NCI-H82 (cell line): ENCODE measurements at regions not wholly inside any gene's neighbourhood (a gene's known extent, or its start where the extent isn't known, plus 50 kb on each side); places are given as distances from the start of the nearest gene placed in this dataset.

ENCODE experiments used
- DNase-seq: peaks from one replicate; lab custom pipeline; 2025; lab: John Stamatoyannopoulos, UW

DNA sequence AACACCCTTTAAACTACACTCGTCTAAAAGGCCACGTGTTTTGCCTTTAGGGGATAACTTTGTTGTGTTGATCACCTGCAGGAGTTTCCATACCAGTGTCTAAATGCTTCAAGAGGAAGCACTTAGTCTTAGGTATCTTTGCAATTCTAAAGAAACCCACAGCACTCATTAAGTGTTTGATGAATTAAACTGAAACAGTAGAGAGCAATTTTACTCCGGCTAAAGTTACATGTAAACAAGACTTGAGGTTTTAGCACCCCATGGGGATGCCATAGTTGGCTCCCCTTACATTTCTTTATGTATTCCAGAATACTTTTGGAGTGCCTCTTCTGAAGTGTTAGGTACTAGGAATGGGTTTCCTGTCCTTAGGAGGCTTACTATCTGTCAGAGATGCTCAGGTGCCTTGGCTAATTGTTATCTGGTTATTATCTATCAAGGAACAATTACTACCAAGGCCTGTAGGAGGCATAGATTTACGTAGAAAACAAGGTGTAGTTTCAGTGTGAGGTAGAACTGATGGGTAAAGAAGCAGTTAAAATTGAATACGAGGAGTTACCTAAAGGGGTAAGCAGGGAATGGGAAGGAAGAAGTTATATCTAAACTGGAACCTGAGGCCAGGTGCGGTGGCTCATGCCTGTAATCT is 176.8 kb upstream of the SAMSN1 start:
- DNase-seq, result no peak

- DNase-seq, result no peak
Measured at GRCh38 chr21:14720237-14720636, 174.1 kb upstream of the SAMSN1 start.

GRCh38 chr21:14718951-14719350 is 172.8 kb upstream of the SAMSN1 start:
- no peak for DNase-seq

DNA sequence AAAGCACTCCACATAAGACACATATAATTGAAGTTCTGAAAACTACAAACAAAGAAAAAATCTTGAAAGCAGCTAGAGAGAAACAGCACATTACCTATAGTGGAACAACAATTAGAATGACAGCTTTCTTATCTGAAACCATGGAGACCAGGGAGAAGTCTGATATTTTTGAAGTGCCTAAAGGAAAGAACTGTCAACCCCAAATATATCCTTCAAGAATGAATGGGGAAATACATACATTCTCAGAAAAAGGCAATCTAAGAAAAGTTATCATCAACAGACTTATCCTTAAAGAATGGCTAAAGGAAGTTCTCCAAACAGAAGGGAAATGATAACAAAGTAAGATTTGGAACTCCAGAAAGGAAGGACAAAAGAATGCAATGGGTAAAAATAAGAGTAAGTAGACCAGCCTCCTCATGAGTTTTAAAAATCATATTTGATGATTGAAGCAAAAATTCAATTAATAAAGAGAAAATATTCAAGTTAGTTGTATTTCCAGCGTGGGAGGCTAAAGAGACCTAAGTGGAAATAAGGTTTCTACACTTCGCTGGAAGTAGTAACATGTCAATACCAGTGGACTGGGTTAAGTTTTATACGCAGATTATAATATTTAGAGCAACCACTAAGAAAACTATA is 170.8 kb upstream of the SAMSN1 start:
- DNase-seq, result no peak

- no peak for DNase-seq
Measured at GRCh38 chr21:14713109-14713508, 167.0 kb upstream of the SAMSN1 start.

- no peak for DNase-seq
Measured at GRCh38 chr21:14712121-14712715, 166.1 kb upstream of the SAMSN1 start.

- DNase-seq, result no peak
Measured at GRCh38 chr21:14711287-14711686, 165.2 kb upstream of the SAMSN1 start.

DNA sequence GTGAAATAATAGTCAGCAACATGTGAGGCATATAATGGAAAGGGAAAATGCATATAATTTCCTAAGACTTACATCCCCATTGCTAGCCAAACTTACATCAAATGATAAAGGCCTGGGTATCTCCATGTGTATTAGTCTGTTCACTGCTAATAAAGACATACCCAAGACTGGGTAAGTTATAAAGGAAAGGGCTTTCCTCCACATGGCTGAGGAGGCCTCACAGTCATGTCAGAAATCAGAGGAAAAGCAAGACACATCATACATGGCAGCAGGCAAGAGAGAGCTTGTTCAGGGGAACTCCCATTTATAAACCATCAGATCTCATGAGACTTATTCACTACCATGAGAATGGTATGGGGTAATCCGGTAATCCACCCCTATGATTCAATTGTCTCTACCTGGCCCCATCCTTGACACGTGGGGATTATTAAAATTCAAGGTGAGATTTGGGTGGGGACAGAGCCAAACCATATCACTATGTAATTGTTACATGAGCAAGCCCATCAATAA is 161.5 kb upstream of the SAMSN1 start:
- DNase-seq, result no peak

DNA sequence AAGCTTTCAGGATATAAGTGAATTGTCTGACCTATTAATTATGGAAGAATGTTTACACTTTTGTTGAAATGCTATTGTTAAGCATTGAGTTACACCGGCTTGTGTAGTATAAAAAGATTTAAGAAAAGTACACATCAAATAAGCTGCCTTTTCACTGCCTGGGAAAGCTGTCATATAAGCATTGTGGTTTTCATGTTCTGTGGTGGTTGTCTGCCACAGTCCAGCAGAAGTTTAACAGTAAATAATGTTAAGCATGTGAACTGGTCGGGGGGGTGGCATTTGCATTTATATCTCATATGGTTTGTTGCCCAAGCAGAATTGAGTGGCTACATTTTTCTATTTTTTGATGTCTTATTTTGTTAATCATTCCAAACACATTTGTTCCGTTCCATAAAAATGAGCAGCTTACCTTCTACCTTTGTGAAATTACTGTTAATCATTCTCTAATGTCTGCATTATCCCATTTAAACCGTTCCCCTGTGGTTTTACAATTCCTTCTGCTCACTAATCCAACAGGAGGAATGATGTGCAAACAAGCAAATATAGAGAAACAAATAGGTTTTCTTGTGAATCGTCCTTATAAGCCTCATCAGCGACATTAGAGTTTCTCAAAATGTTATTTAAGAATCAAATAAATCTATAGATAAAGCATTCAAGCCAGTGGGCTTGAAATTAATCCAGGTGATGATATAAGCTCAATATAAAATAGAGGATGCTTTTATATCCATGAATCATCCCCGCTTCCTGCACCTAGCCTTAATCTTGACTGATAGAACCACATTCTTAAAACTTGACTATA is 160.8 kb upstream of the SAMSN1 start:
- no peak for DNase-seq

GRCh38 chr21:14699433-14700407 is 153.6 kb upstream of the SAMSN1 start:
- DNase-seq, result no peak

DNA sequence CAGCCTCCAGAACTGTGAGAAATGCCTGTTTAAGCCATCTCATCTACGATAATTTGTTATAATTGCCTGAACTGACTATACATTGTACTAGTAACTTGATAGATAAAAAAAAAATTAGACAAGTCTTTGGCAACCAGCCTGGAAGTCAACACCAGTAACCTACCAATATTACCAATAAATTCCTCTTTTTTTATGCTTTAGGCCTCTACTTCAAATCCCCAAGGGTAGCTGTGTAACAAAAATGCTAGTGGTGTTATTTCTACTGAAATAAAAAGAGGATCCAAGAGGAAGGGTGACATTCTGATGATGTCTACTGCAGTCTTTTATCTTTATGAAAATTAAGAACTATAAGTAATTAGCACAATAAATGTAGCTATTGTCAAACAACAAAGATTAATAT is 151.7 kb upstream of the SAMSN1 start:
- no peak for DNase-seq

- no peak for DNase-seq
Measured at GRCh38 chr21:14694817-14695216, 148.7 kb upstream of the SAMSN1 start.

- no peak for DNase-seq
Measured at GRCh38 chr21:14693997-14694396, 147.9 kb upstream of the SAMSN1 start.

- peak; percentile 10 for DNase-seq
Measured at GRCh38 chr21:14691914-14692313, 145.8 kb upstream of the SAMSN1 start.

- no peak for DNase-seq
Measured at GRCh38 chr21:14690886-14691285, 144.8 kb upstream of the SAMSN1 start.

GRCh38 chr21:14688936-14689335 is 142.8 kb upstream of the SAMSN1 start:
- no peak for DNase-seq

DNA sequence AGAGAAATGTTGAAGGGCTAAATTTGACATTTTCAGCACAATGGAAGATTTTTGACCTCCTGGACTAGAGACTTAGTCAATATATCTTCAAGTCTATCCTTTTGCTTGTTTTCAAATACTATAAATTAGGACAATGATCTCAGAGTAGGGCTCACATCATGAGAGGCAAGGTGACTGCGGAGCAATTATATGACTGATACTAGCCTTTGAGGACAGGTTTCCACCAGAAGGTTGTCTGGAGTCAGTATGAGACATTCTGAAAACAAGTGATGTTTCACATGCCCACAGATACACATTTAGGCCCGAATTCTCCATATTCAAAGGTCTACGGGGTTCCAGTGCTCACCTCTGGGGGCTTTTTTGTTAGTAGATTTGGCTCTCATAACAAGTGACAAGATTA is 142.3 kb upstream of the SAMSN1 start:
- no peak for DNase-seq

GRCh38 chr21:14687268-14687625 is 141.1 kb upstream of the SAMSN1 start:
- no peak for DNase-seq

- DNase-seq, result no peak
Measured at GRCh38 chr21:14686466-14687267, 140.6 kb upstream of the SAMSN1 start.

GRCh38 chr21:14685568-14685967 is 139.5 kb upstream of the SAMSN1 start:
- no peak for DNase-seq

- DNase-seq, result no peak
Measured at GRCh38 chr21:14684071-14684470, 138.0 kb upstream of the SAMSN1 start.
